ENCODE measurements at regions not wholly inside any gene's neighbourhood (a gene's known extent, or its start where the extent isn't known, plus 50 kb on each side); places are given as distances from the start of the nearest gene placed in this dataset.
"Not testable (repeated sequence)": the region's sequence is repeated elsewhere in the genome, so short reads cannot be mapped to it uniquely, and the experiment has no call there.

GRCh38 chr1:245023222-245023621 lies 131.6 kb upstream of the KIF26B start:
- no peak for DNase-seq

- no peak for DNase-seq
Observed at GRCh38 chr1:245019910-245020486, 134.8 kb upstream of the KIF26B start.

- DNase-seq = no peak
Observed at GRCh38 chr1:245016700-245017099, 138.1 kb upstream of the KIF26B start.

GRCh38 chr1:245015031-245015430 lies 139.8 kb upstream of the KIF26B start:
- no peak for DNase-seq

- DNase-seq = no peak
Observed at GRCh38 chr1:245014247-245015029, 140.3 kb upstream of the KIF26B start.

GRCh38 chr1:245010018-245010614 lies 144.7 kb upstream of the KIF26B start:
- DNase-seq = no peak

- DNase-seq = no peak
Observed at GRCh38 chr1:245008761-245009160, 144.4 kb upstream of the HNRNPU start.

GRCh38 chr1:245007852-245008251 lies 143.5 kb upstream of the HNRNPU start:
- no peak for DNase-seq

GRCh38 chr1:245003246-245003645 lies 138.9 kb upstream of the HNRNPU start:
- no peak for DNase-seq

GRCh38 chr1:245001252-245001651 lies 136.9 kb upstream of the HNRNPU start:
- no peak for DNase-seq

- no peak for DNase-seq
Observed at GRCh38 chr1:245000872-245001188, 136.5 kb upstream of the HNRNPU start.

GRCh38 chr1:244999644-245000043 lies 135.3 kb upstream of the HNRNPU start:
- DNase-seq = not testable (repeated sequence)

- DNase-seq = no peak
Observed at GRCh38 chr1:244998717-244999346, 134.5 kb upstream of the HNRNPU start.

GRCh38 chr1:244995602-244996400 lies 131.5 kb upstream of the HNRNPU start:
- DNase-seq = no peak

- DNase-seq = no peak
Observed at GRCh38 chr1:244992833-244993232, 128.5 kb upstream of the HNRNPU start.

- DNase-seq = no peak
Observed at GRCh38 chr1:244989813-244990212, 125.5 kb upstream of the HNRNPU start.

GRCh38 chr1:244988521-244988920 lies 124.2 kb upstream of the HNRNPU start:
- no peak for DNase-seq

GRCh38 chr1:244980605-244981004 lies 116.3 kb upstream of the HNRNPU start:
- DNase-seq = no peak

- no peak for DNase-seq
Observed at GRCh38 chr1:244974550-244974949, 110.2 kb upstream of the HNRNPU start.

- DNase-seq = no peak
Observed at GRCh38 chr1:244974106-244974505, 109.8 kb upstream of the HNRNPU start.

GRCh38 chr1:244971552-244972216 lies 107.3 kb upstream of the HNRNPU start:
- DNase-seq = peak; percentile 66

- peak; percentile 99 for DNase-seq
Observed at GRCh38 chr1:244970744-244971551, 106.6 kb upstream of the HNRNPU start.

Data from NCI-H82 (cell line).